ENCODE measurements at regions not wholly inside any gene's neighbourhood (a gene's known extent, or its start where the extent isn't known, plus 50 kb on each side); places are given as distances from the start of the nearest gene placed in this dataset.

DNA sequence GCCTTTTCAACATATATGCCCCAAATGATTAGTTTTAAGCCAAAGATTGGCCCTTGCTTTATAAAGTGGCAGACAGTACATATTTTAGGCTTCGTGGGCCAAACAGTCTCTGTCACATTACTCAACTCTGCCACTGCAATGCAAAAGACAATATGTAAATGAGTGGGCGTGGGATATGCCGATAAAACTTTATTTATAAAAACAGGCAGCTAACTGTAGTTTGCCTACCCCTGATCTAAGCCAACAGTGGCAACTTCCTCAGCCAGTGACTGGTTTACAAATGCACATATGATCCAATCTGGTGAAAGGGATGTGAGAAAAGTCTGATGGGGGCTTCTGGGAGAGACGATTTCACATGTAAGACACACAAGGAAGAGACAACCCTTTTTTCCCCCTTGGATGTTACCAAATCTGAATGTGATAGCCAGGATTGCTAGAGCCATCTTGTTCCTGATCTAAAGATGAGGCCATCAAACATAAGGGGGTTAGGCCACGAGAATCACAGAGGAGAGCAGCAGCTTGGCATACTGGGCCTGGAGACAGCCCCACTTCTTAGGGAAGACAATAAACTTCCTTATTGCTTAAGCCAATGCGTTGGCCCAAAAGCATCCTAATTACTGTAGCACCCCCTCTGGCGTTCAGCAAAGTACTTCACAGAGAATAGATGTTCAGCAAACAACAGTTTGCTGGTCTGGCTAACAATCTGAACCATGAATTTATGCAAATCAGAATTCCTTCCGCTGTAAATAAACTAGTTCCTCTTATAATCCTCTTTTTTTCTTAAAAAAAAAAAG is 75.2 kb upstream of the TMCC3 start:
- peaks cover 16% of the 10 kb centered on the region for H3K36me3 Mint-ChIP-seq (ENCODE audit: low read depth)
- DNase-seq: no peak
- H3K9me3 Mint-ChIP-seq: peaks cover 14% of the 10 kb centered on the region
- H3K4me3 Mint-ChIP-seq: no peak overlapping the region
- H3K27ac Mint-ChIP-seq: peak overlapping the region; percentile 15
- TF ChIP-seq, protein P1, sequence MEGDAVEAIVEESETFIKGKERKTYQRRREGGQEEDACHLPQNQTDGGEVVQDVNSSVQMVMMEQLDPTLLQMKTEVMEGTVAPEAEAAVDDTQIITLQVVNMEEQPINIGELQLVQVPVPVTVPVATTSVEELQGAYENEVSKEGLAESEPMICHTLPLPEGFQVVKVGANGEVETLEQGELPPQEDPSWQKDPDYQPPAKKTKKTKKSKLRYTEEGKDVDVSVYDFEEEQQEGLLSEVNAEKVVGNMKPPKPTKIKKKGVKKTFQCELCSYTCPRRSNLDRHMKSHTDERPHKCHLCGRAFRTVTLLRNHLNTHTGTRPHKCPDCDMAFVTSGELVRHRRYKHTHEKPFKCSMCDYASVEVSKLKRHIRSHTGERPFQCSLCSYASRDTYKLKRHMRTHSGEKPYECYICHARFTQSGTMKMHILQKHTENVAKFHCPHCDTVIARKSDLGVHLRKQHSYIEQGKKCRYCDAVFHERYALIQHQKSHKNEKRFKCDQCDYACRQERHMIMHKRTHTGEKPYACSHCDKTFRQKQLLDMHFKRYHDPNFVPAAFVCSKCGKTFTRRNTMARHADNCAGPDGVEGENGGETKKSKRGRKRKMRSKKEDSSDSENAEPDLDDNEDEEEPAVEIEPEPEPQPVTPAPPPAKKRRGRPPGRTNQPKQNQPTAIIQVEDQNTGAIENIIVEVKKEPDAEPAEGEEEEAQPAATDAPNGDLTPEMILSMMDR (IDR thresholded peaks at IDR 0.05): no peak
- ChIA-PET CTCF (interaction anchor here (0.7 kb wide), 1 partner anchor 544 kb away, joined by 3 read pairs; no protein-coding TSS in a partner anchor), POLR2A (no interaction called here)
- no peak for ATAC-seq (ENCODE audit: low read depth)
- intact Hi-C loops (cut with micrococcal nuclease): loop anchor here (2.0 kb wide), 1 partner anchor 123 kb away; no protein-coding TSS in a partner anchor
- peaks cover 53% of the 10 kb centered on the region for H3K4me1 Mint-ChIP-seq
- H3K27me3 Mint-ChIP-seq: no peaks in the 10 kb centered on the region

DNA sequence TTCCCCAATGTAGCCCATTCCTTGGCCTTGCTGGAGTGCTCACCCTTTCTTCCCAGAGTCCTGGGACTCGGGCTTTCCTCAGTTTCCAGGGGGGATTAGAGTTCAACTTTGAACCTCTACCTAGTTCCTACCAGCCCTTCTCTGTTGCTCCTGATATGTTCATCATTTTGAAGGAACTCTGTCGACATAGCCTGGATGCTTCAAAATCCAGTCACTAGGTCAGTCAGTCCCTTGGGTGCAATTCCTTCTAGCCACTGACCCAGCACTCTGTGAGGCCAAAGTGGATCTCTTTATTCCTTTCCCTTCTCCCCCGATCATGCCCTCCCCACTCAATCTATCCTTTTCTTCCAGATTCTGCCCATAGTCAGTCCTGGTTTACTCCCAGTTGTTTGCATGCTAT is 72.3 kb upstream of the TMCC3 start:
- ChIA-PET POLR2A (no interaction called here), CTCF (interaction anchor here (1.6 kb wide), 1 partner anchor 9 kb away, joined by 5 read pairs; no protein-coding TSS in a partner anchor)
- Mint-ChIP-seq H3K4me1 (peaks cover 59% of the 10 kb centered on the region), H3K4me3 (no peak overlapping the region), H3K27me3 (no peaks in the 10 kb centered on the region), H3K9me3 (peaks cover 10% of the 10 kb centered on the region), H3K27ac (no peak overlapping the region), H3K36me3 (ENCODE audit: low read depth) (peaks cover 9% of the 10 kb centered on the region)
- intact Hi-C loops (cut with micrococcal nuclease): loop anchor here (5.0 kb wide), 1 partner anchor 260 kb away; no protein-coding TSS in a partner anchor
- TF ChIP-seq, protein P1 (IDR thresholded peaks at IDR 0.05): no peak
- DNase-seq (no peak), ATAC-seq (ENCODE audit: low read depth) (no peak)

DNA sequence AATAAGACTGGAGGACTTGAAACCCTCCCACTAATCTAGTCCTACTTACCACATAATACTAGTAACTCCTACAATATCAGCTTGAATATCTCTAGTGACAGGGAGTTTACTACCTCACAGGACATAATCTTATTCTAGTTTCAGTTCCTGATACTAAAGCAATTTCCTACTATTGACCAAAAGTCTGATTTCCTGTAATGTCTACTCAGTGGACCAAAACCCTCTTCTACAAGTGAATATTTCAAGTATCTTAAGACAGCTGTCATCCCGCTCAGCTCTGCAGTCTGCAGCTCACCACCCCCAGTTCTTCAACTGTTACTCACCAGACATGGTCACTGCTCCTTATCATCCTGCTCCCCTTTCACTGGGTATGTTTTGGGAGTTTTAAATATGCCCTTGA is 70.8 kb upstream of the TMCC3 start:
- ChIA-PET POLR2A (interaction anchor here (0.6 to 1.8 kb wide), 14 partner anchors 9 to 364 kb away, joined by 3 to 14 read pairs (median 4); partner anchors contain the start of gene NDUFA12), CTCF (interaction anchor here (1.0 to 2.0 kb wide), 8 partner anchors 11 to 154 kb away, joined by 3 to 17 read pairs (median 4); no protein-coding TSS in a partner anchor)
- peak; percentile 95 for ATAC-seq (ENCODE audit: low read depth)

DNA sequence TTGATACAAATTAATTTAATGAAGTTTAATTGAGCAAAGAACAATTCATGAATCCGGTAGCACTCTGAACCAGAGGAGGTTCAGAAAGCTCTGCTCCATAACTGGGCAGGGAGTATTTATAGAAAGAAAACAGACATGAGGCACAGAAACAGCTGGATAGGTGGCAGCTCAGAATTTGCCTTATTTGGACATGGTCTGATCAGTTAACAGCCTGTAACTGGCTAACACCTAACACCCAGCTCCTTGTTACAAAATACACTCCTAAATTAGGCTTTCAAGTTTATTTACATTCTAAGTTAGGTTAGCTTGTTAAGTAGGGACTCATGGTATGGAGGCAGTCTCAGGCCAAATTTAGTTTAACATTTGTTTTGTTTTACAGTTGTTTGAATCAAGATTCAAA is 67.8 kb upstream of the TMCC3 start:
- DNase-seq: no peak
- CTCF ChIA-PET: interaction anchor here (2.9 kb wide), 1 partner anchor 157 kb away, joined by 10 read pairs; no protein-coding TSS in a partner anchor
- intact Hi-C loops (cut with micrococcal nuclease): no loop called here
- peaks cover 39% of the 10 kb centered on the region for H3K4me1 Mint-ChIP-seq
- H3K36me3 Mint-ChIP-seq (ENCODE audit: low read depth): no peaks in the 10 kb centered on the region
- H3K27ac Mint-ChIP-seq: no peak overlapping the region
- TF ChIP-seq, protein P1 (IDR thresholded peaks at IDR 0.05): no peak
- H3K9me3 Mint-ChIP-seq: no peaks in the 10 kb centered on the region
- POLR2A ChIA-PET: interaction anchor here (1.1 kb wide), 1 partner anchor 51 kb away, joined by 3 read pairs; no protein-coding TSS in a partner anchor
- H3K4me3 Mint-ChIP-seq: no peak overlapping the region
- no peak for ATAC-seq (ENCODE audit: low read depth)
- H3K27me3 Mint-ChIP-seq: no peaks in the 10 kb centered on the region

More for the DNA sequence above, 70.8 kb upstream of the TMCC3 start:
- Mint-ChIP-seq H3K27ac (peak overlapping the region; percentile 54), H3K36me3 (ENCODE audit: low read depth) (no peaks in the 10 kb centered on the region), H3K4me1 (peaks cover 48% of the 10 kb centered on the region), H3K27me3 (no peaks in the 10 kb centered on the region), H3K9me3 (no peaks in the 10 kb centered on the region), H3K4me3 (peak overlapping the region; percentile 71)
- intact Hi-C loops (cut with micrococcal nuclease): loop anchor here (1.0 to 5.0 kb wide), 6 partner anchors 15 to 259 kb away; no protein-coding TSS in a partner anchor
- TF ChIP-seq, protein P1 (IDR thresholded peaks at IDR 0.05): no peak
- no peak for DNase-seq

DNA sequence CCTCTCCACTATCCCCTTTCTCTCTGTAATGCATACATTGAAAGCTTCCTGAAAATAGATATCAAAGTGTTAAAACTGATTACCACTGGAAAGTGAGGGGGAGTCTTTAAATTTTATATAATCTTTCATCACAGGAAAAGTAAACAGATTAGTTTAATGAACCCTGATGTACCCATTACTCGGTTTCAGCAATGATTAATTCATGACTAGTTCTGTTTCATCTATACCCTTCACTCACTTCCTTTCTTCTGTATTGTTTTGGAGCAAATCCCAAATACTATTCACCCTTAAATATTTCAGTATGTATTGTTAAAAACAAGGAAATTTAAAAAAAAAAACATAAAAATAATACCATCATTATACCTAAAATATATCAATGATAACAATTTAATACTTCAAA is 67.3 kb upstream of the TMCC3 start:
- no peaks in the 10 kb centered on the region for H3K36me3 Mint-ChIP-seq (ENCODE audit: low read depth)
- peaks cover 34% of the 10 kb centered on the region for H3K4me1 Mint-ChIP-seq
- TF ChIP-seq, protein P1 (IDR thresholded peaks at IDR 0.05): no peak
- no peak overlapping the region for H3K27ac Mint-ChIP-seq
- H3K4me3 Mint-ChIP-seq: no peak overlapping the region
- DNase-seq (no peak), ATAC-seq (ENCODE audit: low read depth) (no peak)
- H3K27me3 Mint-ChIP-seq: no peaks in the 10 kb centered on the region
- ChIA-PET CTCF (interaction anchor here (2.9 kb wide), 1 partner anchor 158 kb away, joined by 10 read pairs; no protein-coding TSS in a partner anchor), POLR2A (interaction anchor here (1.1 kb wide), 1 partner anchor 51 kb away, joined by 3 read pairs; no protein-coding TSS in a partner anchor)
- intact Hi-C loops (cut with micrococcal nuclease): no loop called here
- H3K9me3 Mint-ChIP-seq: no peaks in the 10 kb centered on the region
